ENCODE measurements at regions not wholly inside any gene's neighbourhood (a gene's known extent, or its start where the extent isn't known, plus 50 kb on each side); places are given as distances from the start of the nearest gene placed in this dataset.

DNA sequence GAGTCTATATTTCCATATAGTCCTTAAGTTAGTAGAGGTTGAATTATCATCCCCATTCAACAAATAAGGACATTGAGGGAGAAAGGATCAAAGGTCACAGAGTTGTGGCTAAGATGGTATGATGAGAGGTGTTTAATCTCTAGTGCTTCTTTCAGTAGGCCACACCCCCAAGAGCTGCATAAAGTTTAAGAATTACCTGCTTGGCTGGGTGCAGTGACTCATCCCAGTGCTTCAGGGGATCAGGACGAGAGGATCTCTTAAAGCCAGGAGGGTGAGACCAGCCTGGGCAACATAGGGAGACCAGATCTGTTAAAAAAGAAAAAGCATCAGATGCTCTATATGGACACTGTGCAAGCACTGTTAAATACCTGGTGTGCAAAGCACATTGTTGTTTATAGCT lies 560.0 kb upstream of the KLHL1 start:
- TF ChIP-seq POLR2A (IDR thresholded peaks at IDR 0.05) (no peak), POLR2AphosphoS5 (IDR thresholded peaks at IDR 0.05) (no peak)
- TF ChIP-seq, protein P1, sequence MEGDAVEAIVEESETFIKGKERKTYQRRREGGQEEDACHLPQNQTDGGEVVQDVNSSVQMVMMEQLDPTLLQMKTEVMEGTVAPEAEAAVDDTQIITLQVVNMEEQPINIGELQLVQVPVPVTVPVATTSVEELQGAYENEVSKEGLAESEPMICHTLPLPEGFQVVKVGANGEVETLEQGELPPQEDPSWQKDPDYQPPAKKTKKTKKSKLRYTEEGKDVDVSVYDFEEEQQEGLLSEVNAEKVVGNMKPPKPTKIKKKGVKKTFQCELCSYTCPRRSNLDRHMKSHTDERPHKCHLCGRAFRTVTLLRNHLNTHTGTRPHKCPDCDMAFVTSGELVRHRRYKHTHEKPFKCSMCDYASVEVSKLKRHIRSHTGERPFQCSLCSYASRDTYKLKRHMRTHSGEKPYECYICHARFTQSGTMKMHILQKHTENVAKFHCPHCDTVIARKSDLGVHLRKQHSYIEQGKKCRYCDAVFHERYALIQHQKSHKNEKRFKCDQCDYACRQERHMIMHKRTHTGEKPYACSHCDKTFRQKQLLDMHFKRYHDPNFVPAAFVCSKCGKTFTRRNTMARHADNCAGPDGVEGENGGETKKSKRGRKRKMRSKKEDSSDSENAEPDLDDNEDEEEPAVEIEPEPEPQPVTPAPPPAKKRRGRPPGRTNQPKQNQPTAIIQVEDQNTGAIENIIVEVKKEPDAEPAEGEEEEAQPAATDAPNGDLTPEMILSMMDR (IDR thresholded peaks at IDR 0.05): no peak
